Neural progenitor cell (in vitro differentiated cells): ENCODE measurements at regions not wholly inside any gene's neighbourhood (a gene's known extent, or its start where the extent isn't known, plus 50 kb on each side); places are given as distances from the start of the nearest gene placed in this dataset.

Experiments used
- DNase-seq: peaks from one replicate; pipeline ENCODE4 v3.0.0-alpha.2; 2016; ENCODE audit warnings: low spot score
- H2AFZ ChIP-seq: fragments of 200-600 bp; sonication (generic); replicated peaks from 2 replicates; pipeline ENCODE4 v1.6.1; 2016; ENCODE audit warnings: antibody characterized with exemption
- H3F3A ChIP-seq: fragments of 200-600 bp; sonication (generic); 2 replicates; pipeline ENCODE4 v1.6.1; 2016; ENCODE audit warnings: antibody characterized with exemption, low read depth
- H3K27ac ChIP-seq: fragments of 200-600 bp; sonication (generic); 2 replicates; pipeline ENCODE4 v1.5.1; 2016; ENCODE audit warnings: mild to moderate bottlenecking
- H3K27me3 ChIP-seq: fragments of 200-600 bp; sonication (generic); 2 replicates; pipeline ENCODE4 v1.6.1; 2016; ENCODE audit warnings: mild to moderate bottlenecking, moderate library complexity
- H3K36me3 ChIP-seq: fragments of 200-600 bp; sonication (generic); 2 replicates; pipeline ENCODE4 v1.5.1; 2016
- H3K4me1 ChIP-seq: fragments of 200-600 bp; sonication (generic); 2 replicates; pipeline ENCODE4 v1.6.1; 2016; ENCODE audit warnings: mixed run types
- H3K4me2 ChIP-seq: fragments of 200-600 bp; sonication (generic); 2 replicates; pipeline ENCODE4 v1.6.1; 2016
- H3K4me3 ChIP-seq: fragments of 200-600 bp; sonication (generic); 2 replicates; pipeline ENCODE4 v1.5.1; 2016
- H3K79me2 ChIP-seq: fragments of 200-600 bp; sonication (generic); 2 replicates; pipeline ENCODE4 v1.6.1; 2016; ENCODE audit warnings: low read depth
- H3K9ac ChIP-seq: fragments of 200-600 bp; sonication (generic); 2 replicates; pipeline ENCODE4 v1.6.1; 2016
- H3K9me3 ChIP-seq: fragments of 200-600 bp; sonication (generic); 2 replicates; pipeline ENCODE4 v1.5.1; 2016; ENCODE audit warnings: low read depth
- H4K20me1 ChIP-seq: fragments of 200-600 bp; sonication (generic); 2 replicates; pipeline ENCODE4 v1.6.1; 2016; ENCODE audit warnings: low read depth
- H3K27ac Mint-ChIP-seq: 3 replicates; pipeline ENCODE4 v1.8.0; 2021; ENCODE audit warnings: mixed read lengths
- H3K27me3 Mint-ChIP-seq: 2 replicates; pipeline ENCODE4 v1.8.0; 2022; ENCODE audit warnings: low read depth, mild to moderate bottlenecking, inconsistent platforms, moderate library complexity, mixed read lengths; ENCODE audit not compliant: insufficient read depth
- H3K36me3 Mint-ChIP-seq: 3 replicates; pipeline ENCODE4 v1.8.0; 2021; ENCODE audit warnings: mixed read lengths
- H3K4me1 Mint-ChIP-seq: 3 replicates; pipeline ENCODE4 v1.8.0; 2021; ENCODE audit warnings: mixed read lengths
- H3K4me3 Mint-ChIP-seq: 3 replicates; pipeline ENCODE4 v1.8.0; 2021; ENCODE audit warnings: mild to moderate bottlenecking, moderate library complexity, mixed read lengths
- H3K9me3 Mint-ChIP-seq: 3 replicates; pipeline ENCODE4 v1.8.0; 2020; ENCODE audit warnings: mixed read lengths
- CTCF ChIP-seq: fragments of 200-600 bp; sonication (generic); IDR thresholded peaks from 2 replicates; pipeline ENCODE4 v1.5.1; 2017; ENCODE audit warnings: antibody characterized with exemption, mild to moderate bottlenecking
- EZH2 ChIP-seq: fragments of 200-600 bp; sonication (generic); IDR thresholded peaks from 2 replicates; pipeline ENCODE4 v1.6.1; 2017; ENCODE audit warnings: antibody characterized with exemption, mild to moderate bottlenecking, moderate library complexity
- EZH2phosphoT487 ChIP-seq: fragments of 200-600 bp; sonication (generic); IDR thresholded peaks from 2 replicates; pipeline ENCODE4 v1.6.1; 2017; ENCODE audit warnings: antibody characterized with exemption

GRCh38 chr6:22064558-22064957 lies 232.3 kb downstream of the PRL start:
- DNase-seq, result no peak
- H3K4me1 ChIP-seq, result no peaks in the 10 kb centered on the region
- no peak overlapping the region for H3K27ac ChIP-seq
- H3K4me2 ChIP-seq, result no peak overlapping the region
- no peak for TF ChIP-seq EZH2phosphoT487
- no peak for TF ChIP-seq EZH2
- TF ChIP-seq CTCF, result no peak
- no peak overlapping the region for H2AFZ ChIP-seq
- H3F3A ChIP-seq, result no peaks in the 10 kb centered on the region
- H3K79me2 ChIP-seq, result no peaks in the 10 kb centered on the region
- Mint-ChIP-seq H3K9me3 (no peaks in the 10 kb centered on the region), H3K4me1 (peaks cover 7% of the 10 kb centered on the region), H3K27me3 (peaks cover 4% of the 10 kb centered on the region), H3K27ac (no peak overlapping the region), H3K4me3 (no peak overlapping the region), H3K36me3 (peaks cover 28% of the 10 kb centered on the region)
- H3K36me3 ChIP-seq, result no peaks in the 10 kb centered on the region
- H3K27me3 ChIP-seq, result no peaks in the 10 kb centered on the region
- H3K4me3 ChIP-seq, result no peak overlapping the region
- no peak overlapping the region for H3K9ac ChIP-seq
- H4K20me1 ChIP-seq, result no peaks in the 10 kb centered on the region
- no peaks in the 10 kb centered on the region for H3K9me3 ChIP-seq

- Histone ChIP-seq H3K27ac (no peak overlapping the region), H2AFZ (no peak overlapping the region), H3F3A (no peaks in the 10 kb centered on the region), H3K36me3 (no peaks in the 10 kb centered on the region), H3K9ac (no peak overlapping the region), H4K20me1 (no peaks in the 10 kb centered on the region), H3K4me2 (no peak overlapping the region), H3K4me3 (no peak overlapping the region), H3K79me2 (no peaks in the 10 kb centered on the region), H3K9me3 (no peaks in the 10 kb centered on the region), H3K27me3 (no peaks in the 10 kb centered on the region), H3K4me1 (peaks cover 4% of the 10 kb centered on the region)
- Mint-ChIP-seq H3K36me3 (peaks cover 26% of the 10 kb centered on the region), H3K4me3 (no peak overlapping the region), H3K27me3 (peaks cover 7% of the 10 kb centered on the region), H3K27ac (no peak overlapping the region), H3K4me1 (peaks cover 17% of the 10 kb centered on the region), H3K9me3 (no peaks in the 10 kb centered on the region)
- TF ChIP-seq EZH2phosphoT487, result no peak
- no peak for TF ChIP-seq EZH2
- no peak for TF ChIP-seq CTCF
- DNase-seq, result no peak
Observed at GRCh38 chr6:22067122-22067521, 229.7 kb downstream of the PRL start.

DNA sequence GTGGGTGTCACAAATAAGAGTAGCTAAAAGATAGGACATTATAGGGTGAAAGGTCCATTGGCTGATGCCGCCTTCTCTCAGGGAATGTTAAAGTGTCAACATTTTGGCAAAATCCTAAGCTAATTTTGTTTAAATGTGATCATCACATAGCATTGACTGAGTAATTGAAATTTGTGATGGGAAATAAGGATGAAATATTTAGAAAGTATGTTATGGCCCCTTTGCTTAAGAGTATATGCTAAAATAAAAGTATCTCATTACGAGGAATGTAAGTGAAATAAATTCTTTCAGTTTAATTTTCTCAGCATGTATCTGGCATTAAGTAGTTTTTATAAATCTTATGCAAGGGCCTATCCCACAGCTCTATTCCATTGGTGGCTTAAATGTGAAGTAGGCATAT lies 229.2 kb downstream of the PRL start:
- no peak overlapping the region for H3K27ac ChIP-seq
- H3K27me3 Mint-ChIP-seq, result peaks cover 7% of the 10 kb centered on the region
- H3K9ac ChIP-seq, result no peak overlapping the region
- no peaks in the 10 kb centered on the region for H4K20me1 ChIP-seq
- peaks cover 4% of the 10 kb centered on the region for H3K4me1 ChIP-seq
- no peak overlapping the region for H3K4me3 Mint-ChIP-seq
- peaks cover 21% of the 10 kb centered on the region for H3K36me3 Mint-ChIP-seq
- H3K27me3 ChIP-seq, result no peaks in the 10 kb centered on the region
- H3K36me3 ChIP-seq, result no peaks in the 10 kb centered on the region
- H3K4me3 ChIP-seq, result no peak overlapping the region
- no peak overlapping the region for H3K4me2 ChIP-seq
- no peaks in the 10 kb centered on the region for H3F3A ChIP-seq
- H3K4me1 Mint-ChIP-seq, result peaks cover 17% of the 10 kb centered on the region
- no peak overlapping the region for H2AFZ ChIP-seq
- TF ChIP-seq EZH2phosphoT487, result no peak
- no peak for TF ChIP-seq EZH2
- TF ChIP-seq CTCF, result no peak
- H3K27ac Mint-ChIP-seq, result no peak overlapping the region
- H3K9me3 Mint-ChIP-seq, result no peaks in the 10 kb centered on the region
- no peaks in the 10 kb centered on the region for H3K79me2 ChIP-seq
- H3K9me3 ChIP-seq, result no peaks in the 10 kb centered on the region
- no peak for DNase-seq
